GM12878 (cell line): ENCODE measurements at regions not wholly inside any gene's neighbourhood (a gene's known extent, or its start where the extent isn't known, plus 50 kb on each side); places are given as distances from the start of the nearest gene placed in this dataset.

ENCODE experiments used
- ATAC-seq: fragments of 200-7000 bp; cut with Tn5 transposase; 3 replicates; pipeline ENCODE4 v1.9.1; 2020; ENCODE audit warnings: mild to moderate bottlenecking, moderate library complexity
- BruUV-seq: library from RNA; stranded (reverse); fragments of 400-500 nt; replicated peaks from 2 replicates; lab custom pipeline; 2021; lab: Mats Ljungman, UMichigan
- CTCF ChIA-PET: fragments of 300-600 bp; sonication (Branson Sonifier 250); formaldehyde crosslinking; extraction: SDS; loops from one replicate; lab custom pipeline; 2021; ENCODE audit warnings: inconsistent platforms; lab: Yijun Ruan, JAX
- POLR2A ChIA-PET: fragments of 350-600 bp; formaldehyde crosslinking; extraction: SDS; loops from one replicate; lab custom pipeline; 2021; ENCODE audit warnings: inconsistent platforms; lab: Charles Lee
- RAD21 ChIA-PET: fragments of 300-600 bp; sonication (Branson Sonifier 250); formaldehyde crosslinking; loops from one replicate; lab custom pipeline; 2023; ENCODE audit warnings: antibody characterized with exemption; ENCODE audit not compliant: unreplicated experiment; lab: Charles Lee
- SMC1A ChIA-PET: fragments of 300-600 bp; sonication (Branson Sonifier 250); formaldehyde crosslinking; loops from one replicate; lab custom pipeline; 2023; ENCODE audit not compliant: unreplicated experiment, uncharacterized antibody; lab: Charles Lee
- DNase-seq: peaks from one replicate; pipeline ENCODE4 v3.0.0-alpha.2; 2011; ENCODE audit warnings: low read depth, low spot score
- FAIRE-seq: peaks from 3 replicates; lab custom pipeline; 2011; peaks lifted over from hg19 to GRCh38; lab: Jason Lieb, UNC
- H2AFZ ChIP-seq: 2 replicates; pipeline ENCODE4 v1.6.0; 2011; ENCODE audit warnings: low read depth, low read length, control low read depth; ENCODE audit not compliant: control insufficient read depth
- H3K27ac ChIP-seq: 2 replicates; pipeline ENCODE4 v1.5.1; 2011; ENCODE audit warnings: control low read depth; ENCODE audit not compliant: control insufficient read depth, insufficient read depth
- H3K27me3 ChIP-seq, 2 experiments: replicated peaks in 1 of 2; 2 replicates each; pipeline versions ENCODE4 v1.6.0 to v1.6.1; 2011; ENCODE audit warnings: low read length in 1 of 2; ENCODE audit not compliant: control insufficient read depth in 2 of 2, insufficient read depth in 2 of 2
- H3K36me3 ChIP-seq, 2 experiments: 2 replicates each; pipeline ENCODE4 v1.5.1; 2011; ENCODE audit warnings: low read length in 1 of 2; ENCODE audit not compliant: control insufficient read depth in 2 of 2, insufficient read depth in 2 of 2
- H3K4me1 ChIP-seq: 2 replicates; pipeline ENCODE4 v1.6.1; 2011; ENCODE audit warnings: mild to moderate bottlenecking, low read length, moderate library complexity, mixed read lengths; ENCODE audit not compliant: control insufficient read depth, insufficient read depth
- H3K4me2 ChIP-seq: 2 replicates; pipeline ENCODE4 v1.6.0; 2011; ENCODE audit warnings: control low read depth; ENCODE audit not compliant: control insufficient read depth, insufficient read depth
- H3K4me3 ChIP-seq: fragments of 200-600 bp; sonication (generic); 2 replicates; pipeline ENCODE4 v1.5.1; 2016
- H3K79me2 ChIP-seq: 2 replicates; pipeline ENCODE4 v1.6.0; 2011; ENCODE audit warnings: low read length; ENCODE audit not compliant: control insufficient read depth, insufficient read depth
- H3K9ac ChIP-seq: 2 replicates; pipeline ENCODE4 v1.8.0; 2011; ENCODE audit warnings: low read length, control low read depth, mixed read lengths; ENCODE audit not compliant: control insufficient read depth, insufficient read depth
- H3K9me3 ChIP-seq: replicated peaks from 3 replicates; pipeline ENCODE4 v1.5.1; 2011; ENCODE audit warnings: mild to moderate bottlenecking, low read length; ENCODE audit not compliant: control insufficient read depth, insufficient read depth
- H4K20me1 ChIP-seq: 2 replicates; pipeline ENCODE4 v1.6.0; 2011; ENCODE audit not compliant: control insufficient read depth, insufficient read depth
- CBX5 ChIP-seq: sonication (generic); IDR thresholded peaks from 2 replicates; pipeline ENCODE4 v1.6.1; 2016; ENCODE audit warnings: low read depth, moderate library complexity, mild to moderate bottlenecking, inconsistent platforms
- CHD1 ChIP-seq: IDR thresholded peaks from 2 replicates; pipeline ENCODE4 v1.6.1; 2012; ENCODE audit warnings: low read depth, low read length, improper control_type of control experiment
- JUND ChIP-seq: IDR thresholded peaks from 2 replicates; pipeline ENCODE4 v1.6.1; 2012; ENCODE audit warnings: low read depth, mild to moderate bottlenecking, low read length, improper control_type of control experiment, moderate library complexity
- MYC ChIP-seq: IDR thresholded peaks from 2 replicates; pipeline ENCODE4 v1.6.1; 2011; ENCODE audit warnings: mild to moderate bottlenecking, low read length, moderate library complexity, inconsistent platforms; ENCODE audit not compliant: insufficient read depth, insufficient replicate concordance, insufficient read length, severe bottlenecking
- NFYB ChIP-seq: IDR thresholded peaks from 2 replicates; pipeline ENCODE4 v1.6.1; 2011; ENCODE audit warnings: low read depth, mild to moderate bottlenecking, low read length, improper control_type of control experiment, moderate library complexity; ENCODE audit not compliant: insufficient read depth
- NR2C2 ChIP-seq: IDR thresholded peaks from 2 replicates; pipeline ENCODE4 v1.6.1; 2011; ENCODE audit warnings: borderline replicate concordance, low read depth; ENCODE audit not compliant: control insufficient read depth, insufficient read length
- PAX5 ChIP-seq: IDR thresholded peaks from 2 replicates; pipeline ENCODE4 v1.6.1; 2011; ENCODE audit warnings: low read depth, low read length, borderline replicate concordance
- STAT3 ChIP-seq: IDR thresholded peaks from 2 replicates; pipeline ENCODE4 v1.6.1; 2011; ENCODE audit warnings: low read depth, low read length, improper control_type of control experiment
- ZBTB33 ChIP-seq: fragments of 450-650 bp; IDR thresholded peaks from 2 replicates; pipeline ENCODE4 v1.6.1; 2017; ENCODE audit warnings: mild to moderate bottlenecking
- ZNF217 ChIP-seq: fragments of 450-650 bp; IDR thresholded peaks from 2 replicates; pipeline ENCODE4 v1.6.1; 2017; ENCODE audit warnings: antibody characterized with exemption, mild to moderate bottlenecking
- WGBS: methylation state at CpG from one replicate; pipeline ENCODE4 v1.1.6; 2016; ENCODE audit warnings: low lambda C conversion rate; ENCODE audit not compliant: insufficient replicate concordance, insufficient coverage; ENCODE audit errors: missing lambda C conversion rate; 5-methylcytosine and 5-hydroxymethylcytosine counted together
- in situ Hi-C: fragments of 300-500 bp; cut with MboI; formaldehyde crosslinking; loops from 9 replicates; pipeline ENCODE4 v1.14.3; 2018; ENCODE audit warnings: mixed read lengths
- intact Hi-C: fragments of 100-400 bp; cut with micrococcal nuclease; formaldehyde crosslinking; loops from one replicate; pipeline ENCODE4 v1.14.2; 2022; ENCODE audit not compliant: unreplicated experiment

GRCh38 chr4:177227636-177228035, 82.0 kb upstream of the NEIL3 start:
- no peak overlapping the region for H3K27ac ChIP-seq
- H3K4me2 ChIP-seq: no peak overlapping the region
- DNase-seq (no peak), ATAC-seq (no peak), FAIRE-seq (no peak)
- H3K27me3 ChIP-seq: no peaks in the 10 kb centered on the region
- 70% methylated on average over 21 of the region's 21 CpGs for WGBS
- POLR2A ChIA-PET: no interaction called here
- intact Hi-C loops: no loop called here
- H3K9ac ChIP-seq: no peak overlapping the region
- CTCF ChIA-PET: no interaction called here
- no peak overlapping the region for H2AFZ ChIP-seq
- no peaks in the 10 kb centered on the region for H3K9me3 ChIP-seq
- BruUV-seq: no TSS peak
- no peaks in the 10 kb centered on the region for H3K4me1 ChIP-seq
- in situ Hi-C loops: no loop called here
- no peaks in the 10 kb centered on the region for H4K20me1 ChIP-seq
- no peaks in the 10 kb centered on the region for H3K79me2 ChIP-seq
- SMC1A ChIA-PET: no interaction called here
- TF ChIP-seq ZNF217: no peak
- no peak for TF ChIP-seq STAT3
- no peak for TF ChIP-seq MYC
- TF ChIP-seq CHD1: no peak
- TF ChIP-seq CBX5: no peak
- TF ChIP-seq NFYB: no peak
- TF ChIP-seq PAX5: no peak
- TF ChIP-seq NR2C2: no peak
- TF ChIP-seq ZBTB33: no peak
- no peak for TF ChIP-seq JUND
- RAD21 ChIA-PET: no interaction called here
- no peak overlapping the region for H3K4me3 ChIP-seq
- H3K36me3 ChIP-seq: no peaks in the 10 kb centered on the region
